ENCODE measurements at regions not wholly inside any gene's neighbourhood (a gene's known extent, or its start where the extent isn't known, plus 50 kb on each side); places are given as distances from the start of the nearest gene placed in this dataset.

GRCh38 chr1:214174508-214175199 lies 106.3 kb upstream of the SMYD2 start:
- no peak for DNase-seq (ENCODE audit: low spot score)
- Histone ChIP-seq H3K27me3 (ENCODE audit: insufficient read depth, poor library complexity, severe bottlenecking) (no peaks in the 10 kb centered on the region), H3K4me3 (ENCODE audit: severe bottlenecking) (no peak overlapping the region), H3K36me3 (ENCODE audit: low read depth) (no peaks in the 10 kb centered on the region), H3K9me3 (ENCODE audit: severe bottlenecking) (no peaks in the 10 kb centered on the region), H3K4me1 (ENCODE audit: insufficient read depth, poor library complexity, severe bottlenecking) (no peaks in the 10 kb centered on the region), H3K27ac (ENCODE audit: poor library complexity, severe bottlenecking) (no peak overlapping the region)
- TF ChIP-seq, protein P1, sequence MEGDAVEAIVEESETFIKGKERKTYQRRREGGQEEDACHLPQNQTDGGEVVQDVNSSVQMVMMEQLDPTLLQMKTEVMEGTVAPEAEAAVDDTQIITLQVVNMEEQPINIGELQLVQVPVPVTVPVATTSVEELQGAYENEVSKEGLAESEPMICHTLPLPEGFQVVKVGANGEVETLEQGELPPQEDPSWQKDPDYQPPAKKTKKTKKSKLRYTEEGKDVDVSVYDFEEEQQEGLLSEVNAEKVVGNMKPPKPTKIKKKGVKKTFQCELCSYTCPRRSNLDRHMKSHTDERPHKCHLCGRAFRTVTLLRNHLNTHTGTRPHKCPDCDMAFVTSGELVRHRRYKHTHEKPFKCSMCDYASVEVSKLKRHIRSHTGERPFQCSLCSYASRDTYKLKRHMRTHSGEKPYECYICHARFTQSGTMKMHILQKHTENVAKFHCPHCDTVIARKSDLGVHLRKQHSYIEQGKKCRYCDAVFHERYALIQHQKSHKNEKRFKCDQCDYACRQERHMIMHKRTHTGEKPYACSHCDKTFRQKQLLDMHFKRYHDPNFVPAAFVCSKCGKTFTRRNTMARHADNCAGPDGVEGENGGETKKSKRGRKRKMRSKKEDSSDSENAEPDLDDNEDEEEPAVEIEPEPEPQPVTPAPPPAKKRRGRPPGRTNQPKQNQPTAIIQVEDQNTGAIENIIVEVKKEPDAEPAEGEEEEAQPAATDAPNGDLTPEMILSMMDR (IDR thresholded peaks at IDR 0.05; ENCODE audit: poor library complexity, severe bottlenecking), result no peak
- ATAC-seq (ENCODE audit: low read depth), result no peak

DNA sequence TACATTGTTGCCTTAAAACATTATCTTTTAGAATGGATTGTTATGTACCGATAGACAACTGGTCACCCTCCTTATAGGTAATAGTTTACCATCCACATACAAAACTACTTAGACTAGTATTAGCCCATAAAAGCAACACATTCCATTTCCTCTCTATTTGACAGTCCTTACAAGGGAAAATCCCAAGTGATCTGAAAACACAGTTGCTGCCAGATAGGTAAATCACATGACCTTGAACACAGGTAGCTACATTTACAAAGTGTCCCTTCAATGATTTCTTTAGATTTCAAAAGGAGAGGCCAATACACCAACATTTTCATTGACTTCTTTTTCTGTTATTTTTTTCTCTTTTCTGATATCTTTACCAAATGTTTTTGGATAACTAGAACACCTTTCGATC lies 102.9 kb upstream of the SMYD2 start:
- Histone ChIP-seq H3K4me1 (ENCODE audit: insufficient read depth, poor library complexity, severe bottlenecking) (no peaks in the 10 kb centered on the region), H3K9me3 (ENCODE audit: severe bottlenecking) (no peaks in the 10 kb centered on the region), H3K27me3 (ENCODE audit: insufficient read depth, poor library complexity, severe bottlenecking) (no peaks in the 10 kb centered on the region), H3K36me3 (ENCODE audit: low read depth) (no peaks in the 10 kb centered on the region), H3K27ac (ENCODE audit: poor library complexity, severe bottlenecking) (no peak overlapping the region), H3K4me3 (ENCODE audit: severe bottlenecking) (no peak overlapping the region)
- ATAC-seq (ENCODE audit: low read depth), result no peak
- DNase-seq (ENCODE audit: low spot score), result no peak
- TF ChIP-seq, protein P1 (IDR thresholded peaks at IDR 0.05; ENCODE audit: poor library complexity, severe bottlenecking), result no peak

DNA sequence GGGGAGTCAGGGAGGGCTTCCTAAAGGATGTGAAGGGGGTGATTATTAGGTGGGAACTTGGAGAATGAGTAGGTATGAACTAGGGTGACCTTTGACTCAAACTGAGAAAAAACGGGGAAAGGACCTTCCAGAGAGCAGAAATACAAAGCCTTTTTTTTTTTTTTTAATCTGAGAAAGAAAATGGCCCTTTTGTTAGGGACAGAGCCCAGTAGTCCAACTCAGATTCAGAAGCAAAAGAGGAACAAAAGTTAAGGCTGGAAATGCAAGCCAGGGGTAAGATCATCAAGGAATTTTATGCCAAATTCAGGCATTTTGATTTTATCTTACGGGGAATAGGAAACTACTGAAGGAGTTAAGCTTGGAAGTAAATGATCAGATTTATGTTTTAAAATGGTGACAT lies 96.0 kb upstream of the SMYD2 start:
- TF ChIP-seq, protein P1 (IDR thresholded peaks at IDR 0.05; ENCODE audit: poor library complexity, severe bottlenecking), result no peak

DNA sequence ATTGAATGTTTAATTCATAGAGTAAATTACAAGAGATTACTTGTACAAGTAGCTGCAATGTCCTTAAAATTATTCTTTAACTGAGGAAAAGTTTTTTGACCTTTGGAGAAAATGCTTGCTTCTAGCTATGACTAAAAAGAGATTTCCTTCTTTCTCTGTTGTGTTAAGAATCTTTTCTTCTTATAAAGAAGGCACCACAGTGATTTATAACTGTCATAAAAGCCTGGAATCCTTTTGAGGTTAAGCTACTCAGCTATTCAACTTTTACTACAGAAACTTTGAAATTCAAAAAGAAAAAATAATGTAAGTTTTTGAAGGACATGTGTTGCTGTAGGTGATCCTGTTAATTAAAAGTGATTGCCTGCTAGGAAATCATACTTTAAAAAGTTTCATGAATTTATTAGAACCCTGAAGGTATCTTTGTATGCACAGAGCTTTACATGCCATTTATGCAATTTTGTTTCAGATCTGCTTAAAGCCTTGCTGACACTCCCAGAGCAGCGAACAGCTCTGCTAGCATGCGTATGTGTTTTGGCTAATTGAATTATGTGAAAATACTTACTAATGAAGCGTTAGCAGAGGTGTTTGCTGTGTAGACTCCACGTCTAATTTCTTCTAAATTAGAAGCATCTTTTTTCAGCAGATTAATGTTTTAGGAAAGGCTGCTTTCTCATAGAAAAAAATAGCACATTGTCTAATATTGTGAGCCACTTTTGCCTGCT lies 94.7 kb upstream of the SMYD2 start:
- H3K9me3 ChIP-seq (ENCODE audit: severe bottlenecking), result no peaks in the 10 kb centered on the region
- DNase-seq (ENCODE audit: low spot score) (no peak), ATAC-seq (ENCODE audit: low read depth) (no peak)
- peaks cover 33% of the 10 kb centered on the region for H3K27me3 ChIP-seq (ENCODE audit: insufficient read depth, poor library complexity, severe bottlenecking)
- no peaks in the 10 kb centered on the region for H3K36me3 ChIP-seq (ENCODE audit: low read depth)
- H3K27ac ChIP-seq (ENCODE audit: poor library complexity, severe bottlenecking), result no peak overlapping the region
- TF ChIP-seq, protein P1 (IDR thresholded peaks at IDR 0.05; ENCODE audit: poor library complexity, severe bottlenecking), result no peak
- H3K4me3 ChIP-seq (ENCODE audit: severe bottlenecking), result no peak overlapping the region
- no peaks in the 10 kb centered on the region for H3K4me1 ChIP-seq (ENCODE audit: insufficient read depth, poor library complexity, severe bottlenecking)

More for the DNA sequence above, 96.0 kb upstream of the SMYD2 start:
- Histone ChIP-seq H3K36me3 (ENCODE audit: low read depth) (no peaks in the 10 kb centered on the region), H3K4me1 (ENCODE audit: insufficient read depth, poor library complexity, severe bottlenecking) (no peaks in the 10 kb centered on the region), H3K4me3 (ENCODE audit: severe bottlenecking) (no peak overlapping the region), H3K27me3 (ENCODE audit: insufficient read depth, poor library complexity, severe bottlenecking) (peaks cover 33% of the 10 kb centered on the region), H3K27ac (ENCODE audit: poor library complexity, severe bottlenecking) (no peak overlapping the region), H3K9me3 (ENCODE audit: severe bottlenecking) (no peaks in the 10 kb centered on the region)
- DNase-seq (ENCODE audit: low spot score) (no peak), ATAC-seq (ENCODE audit: low read depth) (no peak)
